MCF 10A (cell line): ENCODE measurements at regions not wholly inside any gene's neighbourhood (a gene's known extent, or its start where the extent isn't known, plus 50 kb on each side); places are given as distances from the start of the nearest gene placed in this dataset.
"Not testable (repeated sequence)": the region's sequence is repeated elsewhere in the genome, so short reads cannot be mapped to it uniquely, and the experiment has no call there.

ENCODE experiments used
- BruUV-seq: library from RNA; stranded (reverse); fragments of 400-500 nt; replicated peaks from 2 replicates; lab custom pipeline; 2021; lab: Mats Ljungman, UMichigan
- CTCF ChIA-PET: fragments of 300-600 bp; sonication (Branson Sonifier 250); formaldehyde crosslinking; extraction: SDS; loops from one replicate; lab custom pipeline; 2021; ENCODE audit warnings: antibody characterized with exemption, inconsistent platforms; lab: Yijun Ruan, JAX
- POLR2A ChIA-PET: fragments of 300-600, 350-650 bp; sonication (Branson Sonifier 250); formaldehyde crosslinking; extraction: SDS; loops from one replicate; lab custom pipeline; 2020; ENCODE audit warnings: antibody characterized with exemption, inconsistent platforms; lab: Yijun Ruan, JAX
- DNase-seq: peaks from one replicate; pipeline ENCODE4 v3.0.0-alpha.2; 2018; ENCODE audit not compliant: unreplicated experiment
- H3K27ac Mint-ChIP-seq: one replicate; pipeline ENCODE4 v1.8.0; 2022; ENCODE audit warnings: mild to moderate bottlenecking, low read depth, mixed read lengths; ENCODE audit not compliant: unreplicated experiment
- H3K27me3 Mint-ChIP-seq: one replicate; pipeline ENCODE4 v1.8.0; 2022; ENCODE audit warnings: mixed read lengths; ENCODE audit not compliant: insufficient read depth, unreplicated experiment
- H3K36me3 Mint-ChIP-seq: one replicate; pipeline ENCODE4 v1.8.0; 2022; ENCODE audit warnings: mild to moderate bottlenecking, moderate library complexity, mixed read lengths; ENCODE audit not compliant: insufficient read depth, unreplicated experiment
- H3K4me1 Mint-ChIP-seq: one replicate; pipeline ENCODE4 v1.8.0; 2022; ENCODE audit warnings: mixed read lengths; ENCODE audit not compliant: insufficient read depth, unreplicated experiment
- H3K4me3 Mint-ChIP-seq: one replicate; pipeline ENCODE4 v1.8.0; 2022; ENCODE audit warnings: mild to moderate bottlenecking, moderate library complexity, mixed read lengths; ENCODE audit not compliant: unreplicated experiment
- H3K9me3 Mint-ChIP-seq: one replicate; pipeline ENCODE4 v1.8.0; 2022; ENCODE audit warnings: mixed read lengths; ENCODE audit not compliant: unreplicated experiment
- intact Hi-C: fragments of 100-400 bp; cut with micrococcal nuclease; formaldehyde crosslinking; loops from 2 replicates; pipeline ENCODE4 v1.14.1; 2022
- TF ChIP-seq, protein P1 (sequence below): fragments of 200-600 bp; IDR thresholded peaks from one replicate; pipeline ENCODE4 v1.8.0; 2022; ENCODE audit warnings: antibody characterized with exemption, mild to moderate bottlenecking; ENCODE audit not compliant: unreplicated experiment

DNA sequence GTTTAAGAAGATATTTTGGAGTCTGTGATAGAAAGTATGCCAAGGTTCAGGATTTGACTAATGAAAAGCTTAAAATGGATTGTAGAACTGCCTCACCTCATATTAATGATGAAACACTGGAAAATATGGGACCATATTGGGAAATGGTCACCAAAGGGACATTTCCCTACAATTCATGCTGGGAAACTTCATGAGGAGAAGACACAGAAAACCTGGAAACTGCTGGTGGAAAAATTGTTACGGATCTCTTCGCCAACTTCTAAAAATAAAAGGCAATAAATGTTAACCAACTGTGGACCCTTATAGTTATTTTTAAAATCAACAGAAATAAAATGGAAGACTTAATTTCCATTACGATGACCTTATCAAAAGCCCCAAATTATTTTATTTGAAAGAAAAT lies 97.6 kb upstream of the FRMD4B start:
- ChIA-PET POLR2A (interaction anchor here (0.9 kb wide), 1 partner anchor 154 kb away, joined by 3 read pairs; no protein-coding TSS in a partner anchor), CTCF (interaction anchor here (1.8 kb wide), 1 partner anchor 16 kb away, joined by 6 read pairs; no protein-coding TSS in a partner anchor)
- TF ChIP-seq, protein P1, sequence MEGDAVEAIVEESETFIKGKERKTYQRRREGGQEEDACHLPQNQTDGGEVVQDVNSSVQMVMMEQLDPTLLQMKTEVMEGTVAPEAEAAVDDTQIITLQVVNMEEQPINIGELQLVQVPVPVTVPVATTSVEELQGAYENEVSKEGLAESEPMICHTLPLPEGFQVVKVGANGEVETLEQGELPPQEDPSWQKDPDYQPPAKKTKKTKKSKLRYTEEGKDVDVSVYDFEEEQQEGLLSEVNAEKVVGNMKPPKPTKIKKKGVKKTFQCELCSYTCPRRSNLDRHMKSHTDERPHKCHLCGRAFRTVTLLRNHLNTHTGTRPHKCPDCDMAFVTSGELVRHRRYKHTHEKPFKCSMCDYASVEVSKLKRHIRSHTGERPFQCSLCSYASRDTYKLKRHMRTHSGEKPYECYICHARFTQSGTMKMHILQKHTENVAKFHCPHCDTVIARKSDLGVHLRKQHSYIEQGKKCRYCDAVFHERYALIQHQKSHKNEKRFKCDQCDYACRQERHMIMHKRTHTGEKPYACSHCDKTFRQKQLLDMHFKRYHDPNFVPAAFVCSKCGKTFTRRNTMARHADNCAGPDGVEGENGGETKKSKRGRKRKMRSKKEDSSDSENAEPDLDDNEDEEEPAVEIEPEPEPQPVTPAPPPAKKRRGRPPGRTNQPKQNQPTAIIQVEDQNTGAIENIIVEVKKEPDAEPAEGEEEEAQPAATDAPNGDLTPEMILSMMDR: no peak
- BruUV-seq: no TSS peak
- no peak overlapping the region for H3K4me3 Mint-ChIP-seq
- H3K4me1 Mint-ChIP-seq: no peaks in the 10 kb centered on the region
- intact Hi-C loops: no loop called here
- no peak overlapping the region for H3K27ac Mint-ChIP-seq
- H3K27me3 Mint-ChIP-seq: no peaks in the 10 kb centered on the region
- peaks cover 13% of the 10 kb centered on the region for H3K36me3 Mint-ChIP-seq
- DNase-seq: no peak
- no peaks in the 10 kb centered on the region for H3K9me3 Mint-ChIP-seq

DNA sequence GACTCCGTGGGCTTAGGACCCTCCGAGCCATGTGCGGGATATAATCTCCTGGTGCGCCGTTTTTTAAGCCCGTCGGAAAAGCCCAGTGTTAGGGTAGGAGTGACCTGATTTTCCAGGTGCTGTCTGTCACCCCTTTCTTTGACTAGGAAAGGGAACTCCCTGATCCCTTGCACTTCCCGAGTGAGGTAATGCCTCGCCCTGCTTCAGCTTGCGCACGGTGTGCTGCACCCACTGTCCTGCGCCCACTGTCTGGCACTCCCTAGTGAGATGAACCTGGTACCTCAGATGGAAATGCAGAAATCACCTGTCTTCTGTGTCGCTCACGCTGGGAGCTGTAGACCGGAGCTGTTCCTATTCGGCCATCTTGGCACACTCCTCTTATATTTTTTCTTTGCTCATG lies 95.1 kb upstream of the FRMD4B start:
- H3K9me3 Mint-ChIP-seq, BruUV-seq, H3K4me3 Mint-ChIP-seq, H3K27me3 Mint-ChIP-seq, H3K27ac Mint-ChIP-seq, H3K4me1 Mint-ChIP-seq, DNase-seq, intact Hi-C loops, POLR2A ChIA-PET: not testable (repeated sequence)
- peaks cover 13% of the 10 kb centered on the region for H3K36me3 Mint-ChIP-seq
- CTCF ChIA-PET: interaction anchor here (0.8 kb wide), 1 partner anchor 11 kb away, joined by 4 read pairs; no protein-coding TSS in a partner anchor

DNA sequence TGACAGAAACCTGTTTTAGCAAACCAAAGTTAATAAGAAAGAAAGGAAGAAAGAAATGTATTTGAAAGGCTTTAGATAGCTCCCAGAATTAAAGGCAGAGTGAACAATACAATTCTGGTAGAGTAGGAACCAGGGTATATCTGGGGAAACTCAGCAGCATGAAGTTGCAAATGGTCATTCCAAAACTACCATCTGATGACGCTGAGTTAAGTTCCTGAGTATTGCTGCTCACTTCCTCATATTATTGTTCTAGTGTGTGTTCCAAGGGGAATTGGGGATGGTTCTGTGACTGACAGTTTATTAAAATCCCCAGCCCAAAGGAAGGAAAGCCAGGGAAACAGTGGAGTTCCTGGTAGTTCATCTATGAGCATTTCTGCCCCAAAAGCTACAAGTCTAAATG lies 88.3 kb upstream of the FRMD4B start:
- TF ChIP-seq, protein P1: no peak
- Mint-ChIP-seq H3K9me3 (no peaks in the 10 kb centered on the region), H3K27ac (no peak overlapping the region), H3K27me3 (no peaks in the 10 kb centered on the region), H3K4me3 (no peak overlapping the region), H3K4me1 (peaks cover 16% of the 10 kb centered on the region), H3K36me3 (no peaks in the 10 kb centered on the region)
- ChIA-PET POLR2A (interaction anchor here (0.6 to 1.2 kb wide), 3 partner anchors 11 to 361 kb away, joined by 3 read pairs; no protein-coding TSS in a partner anchor), CTCF (no interaction called here)
- intact Hi-C loops: no loop called here
- BruUV-seq: no TSS peak
- DNase-seq: no peak

DNA sequence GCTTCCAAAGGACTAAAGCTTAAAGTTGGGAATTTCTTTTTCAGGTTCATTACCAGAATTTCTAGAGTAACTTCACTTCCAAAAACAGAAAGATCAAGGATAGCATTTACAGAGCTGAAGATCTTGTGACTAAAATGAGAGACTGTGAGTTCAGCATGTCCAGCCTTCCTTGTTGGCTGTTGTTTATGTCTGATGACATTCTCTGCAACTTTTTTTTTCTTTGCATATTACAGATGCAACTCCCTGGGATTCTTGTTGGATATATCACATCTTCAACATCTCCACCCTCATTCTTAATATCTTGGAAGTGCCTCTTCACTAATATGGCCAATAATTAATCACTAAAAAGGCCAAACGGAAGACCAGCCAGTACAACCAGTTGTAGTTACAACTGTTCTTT lies 86.2 kb upstream of the FRMD4B start:
- TF ChIP-seq, protein P1: no peak
- H3K9me3 Mint-ChIP-seq: no peaks in the 10 kb centered on the region
- no peaks in the 10 kb centered on the region for H3K36me3 Mint-ChIP-seq
- CTCF ChIA-PET: interaction anchor here (0.6 to 0.7 kb wide), 3 partner anchors 42 to 200 kb away, joined by 3 to 5 read pairs (median 3); no protein-coding TSS in a partner anchor
- peaks cover 16% of the 10 kb centered on the region for H3K4me1 Mint-ChIP-seq
- BruUV-seq: no TSS peak
- H3K27me3 Mint-ChIP-seq: no peaks in the 10 kb centered on the region
- POLR2A ChIA-PET: interaction anchor here (0.8 kb wide), 1 partner anchor 32 kb away, joined by 3 read pairs; no protein-coding TSS in a partner anchor
- peak overlapping the region; percentile 33 for H3K27ac Mint-ChIP-seq
- no peak for DNase-seq
- intact Hi-C loops: no loop called here
- H3K4me3 Mint-ChIP-seq: no peak overlapping the region
